Activated CD4-positive, alpha-beta T cell treated with anti-CD3 and anti-CD28 coated beads for 1 hour (primary cell): ENCODE measurements at regions not wholly inside any gene's neighbourhood (a gene's known extent, or its start where the extent isn't known, plus 50 kb on each side); places are given as distances from the start of the nearest gene placed in this dataset.

ENCODE experiments used
- DNase-seq: peaks from one replicate; pipeline ENCODE4 v3.0.0-alpha.2; 2020

- no peak for DNase-seq
Observed at GRCh38 chr13:99892866-99893504, 78.6 kb downstream of the ZIC5 start.

GRCh38 chr13:99892196-99892613, 79.4 kb downstream of the ZIC5 start:
- DNase-seq, result no peak

GRCh38 chr13:99886706-99887105, 84.9 kb downstream of the ZIC5 start:
- no peak for DNase-seq

DNA sequence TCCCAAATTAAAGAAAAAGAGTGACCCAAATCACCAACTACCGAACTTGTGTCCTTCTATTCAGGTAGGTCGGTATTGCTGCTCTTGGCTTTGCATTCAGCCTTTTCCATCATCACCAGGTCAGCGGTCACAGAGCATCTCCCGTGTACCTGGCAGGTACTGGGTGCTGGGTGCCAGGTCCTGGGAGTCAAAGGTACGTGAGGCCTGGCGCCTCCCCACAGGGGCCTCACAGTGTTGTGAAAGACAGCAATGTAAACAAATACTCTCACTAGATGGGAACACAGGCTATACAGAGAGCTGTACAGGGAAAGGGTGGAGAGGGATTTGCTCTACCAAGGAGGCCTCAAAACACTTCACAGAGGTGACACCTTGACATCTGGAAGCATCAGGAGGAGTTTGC, 86.7 kb downstream of the ZIC5 start:
- DNase-seq, result no peak

GRCh38 chr13:99883805-99884204, 87.8 kb downstream of the ZIC5 start:
- DNase-seq, result no peak

- no peak for DNase-seq
Observed at GRCh38 chr13:99878921-99879610, 92.5 kb downstream of the ZIC5 start.

DNA sequence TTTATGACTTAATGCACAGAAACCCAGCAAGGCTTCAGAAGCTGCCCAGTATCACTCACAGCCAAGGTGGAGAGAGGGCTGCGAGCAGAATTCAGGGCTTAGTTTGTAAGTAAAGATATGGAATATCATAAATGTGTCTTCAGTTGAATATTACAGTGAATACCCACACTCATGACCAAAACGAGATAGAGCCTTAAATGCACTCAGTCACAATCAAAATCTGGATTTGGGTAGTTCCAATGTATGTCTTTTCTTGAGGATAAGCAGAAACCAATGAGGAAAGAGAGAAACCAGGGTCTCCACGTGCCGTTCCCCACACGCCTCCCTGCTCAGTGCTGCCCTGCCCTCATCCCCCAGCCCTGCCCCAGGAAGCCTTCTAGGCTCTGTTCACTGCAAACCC, 94.9 kb downstream of the ZIC5 start:
- DNase-seq, result no peak

GRCh38 chr13:99875391-99875790, 96.2 kb downstream of the ZIC5 start:
- no peak for DNase-seq

GRCh38 chr13:99873832-99874430, 97.6 kb downstream of the ZIC5 start:
- DNase-seq, result no peak

DNA sequence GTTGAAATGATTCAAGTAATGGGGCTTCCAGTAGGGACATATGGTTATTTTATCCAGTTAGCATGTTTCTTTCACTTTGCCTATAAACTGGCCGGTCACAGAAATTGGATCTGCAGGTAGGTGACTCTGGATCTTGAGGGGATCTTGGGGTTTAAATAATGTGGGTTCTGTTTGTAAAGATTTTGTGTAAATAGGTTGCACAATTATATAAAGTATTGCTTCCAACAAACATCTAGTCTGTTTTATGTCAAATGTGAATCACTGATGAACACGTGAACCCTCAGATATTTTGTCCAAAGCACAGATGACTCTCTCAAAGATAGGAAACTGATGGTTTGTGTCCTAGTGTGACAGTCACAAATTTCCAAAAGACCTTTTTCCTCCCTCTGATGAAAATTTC, 98.4 kb downstream of the ZIC5 start:
- no peak for DNase-seq

DNA sequence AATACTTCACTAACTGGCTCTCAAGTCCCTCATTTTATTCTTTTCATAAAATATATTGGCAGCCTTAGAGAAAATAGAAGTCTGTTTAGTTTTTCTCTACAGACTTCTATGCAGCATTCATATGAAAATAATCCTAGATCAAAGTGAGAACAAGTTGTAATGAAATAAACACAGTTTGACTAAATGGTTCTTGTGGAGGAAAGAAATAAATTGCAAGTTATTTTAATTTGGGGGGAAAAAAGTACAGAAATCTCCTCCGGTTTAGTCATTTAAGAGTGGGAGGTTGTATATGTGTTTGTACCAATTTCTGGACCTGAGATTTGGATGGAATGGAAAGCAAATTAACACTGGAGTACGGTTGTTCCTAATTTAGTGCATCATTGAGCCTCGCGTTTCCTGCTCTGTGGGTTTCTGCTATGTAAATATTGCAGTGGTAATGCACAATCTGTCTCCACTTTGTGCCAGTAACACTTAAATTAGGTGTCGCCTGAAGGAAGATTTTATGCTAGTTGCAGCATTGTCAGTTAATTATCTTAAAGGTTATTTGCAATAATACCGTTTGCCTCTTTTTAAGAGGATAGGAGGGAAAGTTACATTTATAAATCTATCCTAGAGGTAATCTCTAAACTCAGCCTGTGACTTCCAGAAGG, 100.2 kb downstream of the ZIC5 start:
- no peak for DNase-seq

- no peak for DNase-seq
Observed at GRCh38 chr13:99870541-99870940, 101.0 kb downstream of the ZIC5 start.

DNA sequence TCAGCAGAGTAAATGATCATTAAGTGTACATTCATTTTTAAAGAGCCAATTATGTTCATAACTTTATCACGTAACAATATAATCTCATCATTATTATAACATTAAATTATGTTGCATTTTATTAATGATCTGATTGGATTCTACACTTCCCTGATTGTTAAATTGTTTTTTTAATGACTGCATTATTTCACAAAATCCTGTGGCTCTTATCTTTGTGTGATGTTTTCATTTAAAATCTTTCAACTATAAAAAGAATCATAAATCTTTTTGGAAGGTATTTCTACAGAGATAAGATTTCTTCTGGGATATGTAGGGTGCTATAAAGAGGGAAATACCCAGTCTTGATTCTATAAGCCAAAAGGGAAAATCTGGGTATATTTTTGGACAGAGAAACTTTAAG, 101.7 kb downstream of the ZIC5 start:
- DNase-seq, result no peak

DNA sequence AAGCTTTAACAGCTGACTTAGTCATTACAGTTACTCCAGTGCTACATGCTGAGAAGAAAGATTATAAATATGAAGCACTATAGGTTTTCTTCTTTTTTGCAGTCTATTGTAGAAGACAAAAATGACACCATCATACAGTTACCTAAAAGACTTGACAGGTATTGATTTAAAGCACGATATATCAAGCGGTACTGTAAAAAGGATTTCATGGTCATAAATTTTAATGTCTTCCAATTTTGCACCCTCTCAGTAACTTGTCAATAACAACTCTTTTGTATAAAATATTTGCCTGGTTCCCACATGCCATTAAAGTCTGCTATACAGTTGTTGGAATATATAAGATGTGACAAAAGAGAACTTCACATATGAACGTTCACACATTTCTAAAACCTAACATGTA, 102.8 kb downstream of the ZIC5 start:
- no peak for DNase-seq

- DNase-seq, result no peak
Observed at GRCh38 chr13:99867535-99868257, 103.9 kb downstream of the ZIC5 start.

- DNase-seq, result no peak
Observed at GRCh38 chr13:99866781-99867180, 104.8 kb downstream of the ZIC5 start.

DNA sequence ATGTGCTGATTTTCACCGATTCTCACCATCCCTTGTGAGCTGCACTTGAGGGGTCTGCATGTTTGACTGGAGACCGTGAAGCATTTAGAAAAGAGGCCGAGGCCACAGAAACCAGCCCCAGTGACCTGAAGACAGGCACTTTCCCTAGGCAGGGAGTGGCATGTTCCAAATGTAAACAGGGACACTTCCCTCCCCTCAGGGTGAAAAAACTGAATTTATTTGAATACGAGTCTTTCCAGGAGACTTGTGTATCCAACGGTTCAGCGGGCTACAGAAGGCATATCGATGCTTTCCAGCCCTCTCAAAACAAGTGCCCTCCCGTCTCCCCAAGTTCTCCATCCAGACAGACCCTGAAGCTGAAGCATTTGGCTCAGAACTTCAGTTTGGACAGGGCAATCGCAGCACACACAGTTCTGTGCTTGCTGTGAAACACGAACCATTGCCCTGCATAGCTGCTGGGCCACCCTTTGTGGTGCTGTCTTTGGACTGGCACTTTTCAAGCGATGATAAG, 106.1 kb downstream of the ZIC5 start:
- no peak for DNase-seq

DNA sequence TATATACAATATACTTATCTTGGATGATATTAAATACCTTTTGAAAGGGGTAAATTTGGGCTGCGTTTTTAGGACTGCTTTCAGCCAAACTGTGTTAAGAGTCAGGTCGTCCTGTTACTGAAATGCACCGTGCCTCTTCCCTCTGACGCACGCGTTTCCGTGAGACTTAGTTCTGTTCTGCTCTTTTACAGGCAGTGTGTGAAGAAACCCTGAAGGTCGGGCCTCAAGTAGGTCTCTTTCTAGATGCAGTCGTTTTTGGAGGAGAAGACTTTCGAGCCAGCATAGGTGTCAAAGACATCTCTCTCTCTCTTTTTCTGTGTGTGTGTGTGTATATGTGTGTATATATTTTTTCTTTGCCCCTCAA, 107.0 kb downstream of the ZIC5 start:
- no peak for DNase-seq

- DNase-seq, result no peak
Observed at GRCh38 chr13:99863789-99864626, 107.6 kb downstream of the ZIC5 start.

GRCh38 chr13:99862244-99862643, 109.3 kb downstream of the ZIC5 start:
- no peak for DNase-seq

GRCh38 chr13:99861771-99862170, 109.8 kb downstream of the ZIC5 start:
- no peak for DNase-seq

GRCh38 chr13:99860745-99861144, 110.8 kb downstream of the ZIC5 start:
- DNase-seq, result no peak
